ENCODE measurements at regions not wholly inside any gene's neighbourhood (a gene's known extent, or its start where the extent isn't known, plus 50 kb on each side); places are given as distances from the start of the nearest gene placed in this dataset.

- H3K4me1 ChIP-seq (ENCODE audit: control insufficient read depth in 1 of 2, insufficient read depth in 1 of 2, low read depth in 1 of 2, low read length in 1 of 2) = no peaks in the 10 kb centered on the region
- no peak overlapping the region for H3K4me3 ChIP-seq (ENCODE audit: low read depth in 1 of 2, low read length in 1 of 2)
- no peaks in the 10 kb centered on the region for H3K27me3 ChIP-seq
- no peaks in the 10 kb centered on the region for H3K36me3 ChIP-seq
- TF ChIP-seq CTCF (IDR thresholded peaks at IDR 0.05) = no peak
- no peaks in the 10 kb centered on the region for H3K9me3 ChIP-seq
- no peak overlapping the region for H3K27ac ChIP-seq
Measured at GRCh38 chr4:154036856-154037255, 248.0 kb upstream of the SFRP2 start.

GRCh38 chr4:154035341-154035740 is 246.5 kb upstream of the SFRP2 start:
- TF ChIP-seq CTCF (IDR thresholded peaks at IDR 0.05) = no peak
- no peaks in the 10 kb centered on the region for H3K27me3 ChIP-seq

GRCh38 chr4:154033921-154034320 is 245.0 kb upstream of the SFRP2 start:
- no peak for TF ChIP-seq CTCF (IDR thresholded peaks at IDR 0.05)
- Histone ChIP-seq H3K4me1 (ENCODE audit: control insufficient read depth in 1 of 2, insufficient read depth in 1 of 2, low read depth in 1 of 2, low read length in 1 of 2) (no peaks in the 10 kb centered on the region), H3K4me3 (ENCODE audit: low read depth in 1 of 2, low read length in 1 of 2) (no peak overlapping the region), H3K9me3 (no peaks in the 10 kb centered on the region), H3K27me3 (no peaks in the 10 kb centered on the region), H3K36me3 (no peaks in the 10 kb centered on the region), H3K27ac (no peak overlapping the region)

More at GRCh38 chr4:154035341-154035740, 246.5 kb upstream of the SFRP2 start:
- no peaks in the 10 kb centered on the region for H3K36me3 ChIP-seq
- H3K9me3 ChIP-seq = no peaks in the 10 kb centered on the region
- no peak overlapping the region for H3K4me3 ChIP-seq (ENCODE audit: low read depth in 1 of 2, low read length in 1 of 2)
- H3K27ac ChIP-seq = no peak overlapping the region
- H3K4me1 ChIP-seq (ENCODE audit: control insufficient read depth in 1 of 2, insufficient read depth in 1 of 2, low read depth in 1 of 2, low read length in 1 of 2) = no peaks in the 10 kb centered on the region

- H3K9me3 ChIP-seq = no peaks in the 10 kb centered on the region
- H3K27me3 ChIP-seq = no peaks in the 10 kb centered on the region
- H3K4me1 ChIP-seq (ENCODE audit: control insufficient read depth in 1 of 2, insufficient read depth in 1 of 2, low read depth in 1 of 2, low read length in 1 of 2) = no peaks in the 10 kb centered on the region
- H3K4me3 ChIP-seq (ENCODE audit: low read depth in 1 of 2, low read length in 1 of 2) = no peak overlapping the region
- TF ChIP-seq CTCF (IDR thresholded peaks at IDR 0.05) = no peak
- no peaks in the 10 kb centered on the region for H3K36me3 ChIP-seq
- H3K27ac ChIP-seq = no peak overlapping the region
Measured at GRCh38 chr4:154032914-154033313, 244.0 kb upstream of the SFRP2 start.

DNA sequence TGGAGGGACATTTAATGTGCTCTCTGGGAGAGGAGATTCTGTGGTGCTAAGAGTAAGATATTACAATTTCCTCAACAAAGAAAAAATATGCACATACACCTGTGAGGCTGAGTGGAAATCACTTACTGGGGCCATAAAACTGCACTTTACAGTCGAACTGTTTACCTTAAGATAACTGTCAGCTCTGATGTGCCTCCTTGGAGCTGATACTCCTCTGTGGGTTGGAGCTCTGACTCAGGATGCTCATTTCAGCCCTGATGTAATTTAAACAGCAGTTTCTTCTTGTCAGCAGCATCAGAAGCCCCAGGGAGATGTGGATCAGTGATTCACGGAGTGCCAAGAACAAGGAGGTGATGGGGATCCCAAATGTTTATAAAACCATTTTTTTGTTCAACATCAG is 241.9 kb upstream of the SFRP2 start:
- Histone ChIP-seq H3K4me1 (ENCODE audit: control insufficient read depth in 1 of 2, insufficient read depth in 1 of 2, low read depth in 1 of 2, low read length in 1 of 2) (no peaks in the 10 kb centered on the region), H3K9me3 (no peaks in the 10 kb centered on the region), H3K4me3 (ENCODE audit: low read depth in 1 of 2, low read length in 1 of 2) (no peak overlapping the region), H3K36me3 (no peaks in the 10 kb centered on the region), H3K27ac (no peak overlapping the region), H3K27me3 (no peaks in the 10 kb centered on the region)
- TF ChIP-seq CTCF (IDR thresholded peaks at IDR 0.05) = no peak

DNA sequence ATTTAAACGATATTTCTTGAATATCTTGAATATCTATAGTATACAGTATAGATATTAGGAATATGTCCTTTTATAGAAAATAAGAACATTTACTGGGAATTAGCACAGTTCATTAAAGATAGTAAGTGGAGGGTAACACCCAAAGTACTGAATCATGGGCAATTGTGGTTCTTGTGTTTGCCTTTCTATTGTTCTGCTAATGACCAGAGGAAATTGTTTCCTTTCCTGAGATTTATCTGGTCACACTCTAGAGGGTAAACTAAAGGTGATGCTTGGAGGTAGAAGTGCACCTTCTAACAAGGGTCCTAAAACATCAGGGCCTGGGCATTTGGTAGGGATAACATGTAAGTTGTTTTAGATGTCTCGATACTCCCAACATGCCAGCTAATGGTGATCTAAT is 241.3 kb upstream of the SFRP2 start:
- no peak for TF ChIP-seq CTCF (IDR thresholded peaks at IDR 0.05)
- no peaks in the 10 kb centered on the region for H3K4me1 ChIP-seq (ENCODE audit: control insufficient read depth in 1 of 2, insufficient read depth in 1 of 2, low read depth in 1 of 2, low read length in 1 of 2)
- no peaks in the 10 kb centered on the region for H3K36me3 ChIP-seq
- no peaks in the 10 kb centered on the region for H3K27me3 ChIP-seq
- no peaks in the 10 kb centered on the region for H3K9me3 ChIP-seq
- H3K27ac ChIP-seq = no peak overlapping the region
- no peak overlapping the region for H3K4me3 ChIP-seq (ENCODE audit: low read depth in 1 of 2, low read length in 1 of 2)

Measured in neutrophil (primary cell).